Panc1 (cell line): ENCODE measurements at regions not wholly inside any gene's neighbourhood (a gene's known extent, or its start where the extent isn't known, plus 50 kb on each side); places are given as distances from the start of the nearest gene placed in this dataset.

Experiments
- ATAC-seq: fragments of 200-7000 bp; cut with Tn5 transposase; 2 replicates; pipeline ENCODE4 v1.9.1; 2020; ENCODE audit warnings: mild to moderate bottlenecking, moderate library complexity
- BruUV-seq: library from RNA; stranded (reverse); fragments of 400-500 nt; replicated peaks from 2 replicates; lab custom pipeline; 2021; lab: Mats Ljungman, UMichigan
- CTCF ChIA-PET: fragments of 300-600 bp; sonication (Branson Sonifier 250); formaldehyde crosslinking; loops from one replicate; lab custom pipeline; 2022; ENCODE audit warnings: antibody characterized with exemption; lab: Charles Lee
- POLR2A ChIA-PET: fragments of 300-600 bp; sonication (Branson Sonifier 250); formaldehyde crosslinking; loops from one replicate; lab custom pipeline; 2022; ENCODE audit warnings: antibody characterized with exemption; lab: Charles Lee
- DNase-seq: peaks from one replicate; pipeline ENCODE4 v3.0.0-alpha.2; 2010; ENCODE audit warnings: low read depth, low spot score
- H3K27ac ChIP-seq: 2 replicates; pipeline ENCODE4 v1.5.1; 2011; ENCODE audit warnings: mild to moderate bottlenecking, low read length, inconsistent platforms
- H3K27me3 ChIP-seq: fragments of 200-500 bp; sonication (Bioruptor generic); 2 replicates; pipeline ENCODE4 v1.6.0; 2014; ENCODE audit warnings: low read length, inconsistent platforms; ENCODE audit not compliant: control insufficient read depth, insufficient read depth
- H3K36me3 ChIP-seq: fragments of 200-500 bp; sonication (Bioruptor generic); 2 replicates; pipeline ENCODE4 v1.5.1; 2014; ENCODE audit warnings: inconsistent platforms, mild to moderate bottlenecking, low read length, moderate library complexity; ENCODE audit not compliant: control insufficient read depth, insufficient read depth
- H3K4me1 ChIP-seq: 2 replicates; pipeline ENCODE4 v1.5.1; 2011; ENCODE audit warnings: inconsistent platforms, mild to moderate bottlenecking, low read length, moderate library complexity; ENCODE audit not compliant: control insufficient read depth, insufficient read depth
- H3K4me3 ChIP-seq, 2 experiments: 2 replicates each; pipeline ENCODE4 v1.5.1; 2011 to 2012; ENCODE audit warnings: low read depth in 2 of 2, low read length in 2 of 2, mild to moderate bottlenecking in 2 of 2, inconsistent platforms in 1 of 2, moderate library complexity in 1 of 2
- H3K9me3 ChIP-seq: fragments of 200-500 bp; sonication (Bioruptor generic); 2 replicates; pipeline ENCODE4 v1.5.1; 2014; ENCODE audit warnings: low read depth, mild to moderate bottlenecking, inconsistent platforms, low read length, moderate library complexity; ENCODE audit not compliant: control insufficient read depth, insufficient read depth
- CTCF ChIP-seq: fragments of 450-650 bp; IDR thresholded peaks from 2 replicates; pipeline ENCODE4 v1.5.1; 2017; ENCODE audit warnings: mild to moderate bottlenecking
- POLR2AphosphoS5 ChIP-seq: IDR thresholded peaks from 2 replicates; pipeline ENCODE4 v1.6.1; 2012; ENCODE audit warnings: mild to moderate bottlenecking, low read depth, low read length, moderate library complexity
- REST ChIP-seq, 2 experiments: IDR thresholded peaks; 2 replicates each; pipeline ENCODE4 v1.6.1; 2011 to 2012; ENCODE audit warnings: low read depth in 2 of 2, control low read depth in 1 of 2, low read length in 1 of 2, mild to moderate bottlenecking in 1 of 2, moderate library complexity in 1 of 2; ENCODE audit not compliant: insufficient read depth in 1 of 2
- SIN3A ChIP-seq: IDR thresholded peaks from 2 replicates; pipeline ENCODE4 v1.6.1; 2012; ENCODE audit warnings: low read depth, mild to moderate bottlenecking, low read length, moderate library complexity, borderline replicate concordance; ENCODE audit not compliant: insufficient read depth
- TCF7L2 ChIP-seq: IDR thresholded peaks from 2 replicates; pipeline ENCODE4 v1.6.1; 2011; ENCODE audit warnings: mild to moderate bottlenecking, low read depth, low read length, inconsistent platforms
- in situ Hi-C: cut with HindIII; loops from 2 replicates; pipeline ENCODE4 v1.10.0; 2016; ENCODE audit warnings: low sequenced_read_pairs, low pct_unique_long_range_greater_than_20kb
- intact Hi-C: fragments of 100-400 bp; cut with micrococcal nuclease; formaldehyde crosslinking; loops from one replicate; pipeline ENCODE4 v1.10.0; 2022; ENCODE audit not compliant: unreplicated experiment

GRCh38 chr13:89490661-89491060 lies 1819.5 kb downstream of the SLITRK5 start:
- Histone ChIP-seq H3K4me1 (no peaks in the 10 kb centered on the region), H3K36me3 (no peaks in the 10 kb centered on the region), H3K27me3 (no peaks in the 10 kb centered on the region), H3K9me3 (no peaks in the 10 kb centered on the region), H3K27ac (no peak overlapping the region), H3K4me3 (no peak overlapping the region)
- ChIA-PET CTCF (no interaction called here), POLR2A (no interaction called here)
- BruUV-seq = no TSS peak
- DNase-seq (no peak), ATAC-seq (no peak)
- intact Hi-C loops = no loop called here
- TF ChIP-seq TCF7L2 = no peak
- TF ChIP-seq SIN3A = no peak
- no peak for TF ChIP-seq CTCF
- TF ChIP-seq POLR2AphosphoS5 = no peak
- TF ChIP-seq REST (IDR thresholded peaks at IDR 0.05; ENCODE audit: insufficient read depth in 1 of 2, low read depth in 2 of 2, low read length in 1 of 2) = no peak
- in situ Hi-C loops = no loop called here

DNA sequence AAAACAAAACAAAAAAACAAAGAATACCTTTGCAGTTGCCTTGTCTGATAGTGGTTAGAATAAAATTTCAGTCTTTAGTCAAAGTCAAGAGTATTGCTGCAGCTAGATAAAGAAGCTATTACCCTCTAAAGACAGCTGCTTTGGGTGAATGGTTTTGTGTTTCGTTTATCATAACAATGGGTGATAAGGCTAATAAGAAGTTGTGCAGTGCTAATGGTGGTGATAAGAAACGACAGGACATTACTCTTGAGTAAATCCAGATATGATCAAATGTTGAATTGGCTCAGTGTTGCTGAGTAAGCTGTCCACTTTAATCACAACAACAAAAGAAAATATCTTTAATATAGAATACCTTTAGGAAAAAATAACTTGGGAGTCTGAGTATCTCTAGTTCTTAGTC lies 1825.3 kb downstream of the SLITRK5 start:
- Histone ChIP-seq H3K4me1 (no peaks in the 10 kb centered on the region), H3K9me3 (no peaks in the 10 kb centered on the region), H3K27ac (no peak overlapping the region), H3K4me3 (no peak overlapping the region), H3K36me3 (no peaks in the 10 kb centered on the region), H3K27me3 (no peaks in the 10 kb centered on the region)
- intact Hi-C loops = no loop called here
- ChIA-PET POLR2A (no interaction called here), CTCF (no interaction called here)
- in situ Hi-C loops = no loop called here
- no TSS peak for BruUV-seq
- no peak for TF ChIP-seq REST (IDR thresholded peaks at IDR 0.05; ENCODE audit: insufficient read depth in 1 of 2, low read depth in 2 of 2, low read length in 1 of 2)
- TF ChIP-seq TCF7L2 = no peak
- no peak for TF ChIP-seq CTCF
- TF ChIP-seq POLR2AphosphoS5 = no peak
- no peak for TF ChIP-seq SIN3A
- no peak for DNase-seq
- ATAC-seq = no peak
